Mucosa of rectum (tissue), 2 donors: ENCODE measurements at regions not wholly inside any gene's neighbourhood (a gene's known extent, or its start where the extent isn't known, plus 50 kb on each side); places are given as distances from the start of the nearest gene placed in this dataset.

ENCODE experiments used
- H3K27ac ChIP-seq, 2 donors: one replicate each; pipeline ENCODE4 v1.7.0; 2013; ENCODE audit warnings: inconsistent platforms in 2 of 2, low read depth in 2 of 2, low read length in 2 of 2
- H3K27me3 ChIP-seq, 2 donors: one replicate each; pipeline ENCODE4 v1.7.0; 2013; ENCODE audit warnings: low read length in 2 of 2; ENCODE audit not compliant: control insufficient read depth in 2 of 2, insufficient read depth in 2 of 2
- H3K36me3 ChIP-seq, 2 donors: one replicate each; pipeline ENCODE4 v1.7.0; 2013; ENCODE audit warnings: low read length in 2 of 2; ENCODE audit not compliant: control insufficient read depth in 2 of 2, insufficient read depth in 2 of 2
- H3K4me1 ChIP-seq, 2 donors: one replicate each; pipeline ENCODE4 v1.7.0; 2013; ENCODE audit warnings: low read length in 2 of 2, mild to moderate bottlenecking in 1 of 2; ENCODE audit not compliant: control insufficient read depth in 2 of 2, insufficient read depth in 2 of 2
- H3K4me3 ChIP-seq, 2 donors: one replicate each; pipeline ENCODE4 v1.7.0; 2013; ENCODE audit warnings: low read length in 2 of 2
- H3K9ac ChIP-seq, 2 donors: one replicate each; pipeline ENCODE4 v1.7.0; 2013; ENCODE audit warnings: low read length in 2 of 2, low read depth in 1 of 2, mild to moderate bottlenecking in 1 of 2
- H3K9me3 ChIP-seq, 2 donors: one replicate each; pipeline ENCODE4 v1.7.0; 2013; ENCODE audit warnings: low read length in 2 of 2; ENCODE audit not compliant: control insufficient read depth in 2 of 2
- donor health status: healthy.
- donor health status: Normal muscosa, but diverticular disease.

DNA sequence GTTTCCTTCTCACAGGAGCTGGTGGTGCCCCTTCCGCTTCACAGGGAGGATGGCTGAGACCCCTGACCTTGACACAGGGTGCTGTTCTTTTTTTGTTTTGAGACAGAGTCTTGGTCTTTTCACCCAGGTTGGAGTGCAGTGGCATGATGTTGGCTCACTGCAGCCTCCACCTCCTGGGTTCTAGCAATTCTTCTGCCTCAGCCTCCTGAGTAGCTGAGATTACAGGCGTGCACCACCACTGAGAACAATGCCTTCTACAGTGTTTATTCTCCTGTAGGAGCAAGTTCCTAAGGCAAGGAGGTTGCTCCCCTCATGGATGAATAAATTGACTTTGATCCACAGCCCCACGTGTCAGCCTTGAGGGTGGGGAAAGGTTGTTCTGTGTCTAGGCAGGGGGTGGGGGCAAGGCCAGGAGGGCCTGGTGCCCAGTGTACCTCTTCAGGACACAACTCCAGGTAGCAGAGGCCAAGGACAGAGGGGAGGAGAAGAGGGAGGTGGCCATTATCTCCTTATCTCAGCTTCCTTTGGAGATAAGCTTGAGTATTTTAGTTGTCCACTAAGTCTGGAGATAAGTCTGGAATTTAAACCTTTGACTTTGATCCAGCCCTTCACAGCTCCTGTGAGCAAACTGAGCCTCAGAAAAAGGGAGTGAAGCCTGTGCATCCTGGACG lies 159.4 kb downstream of the SEC14L1 start:
- Histone ChIP-seq H3K27ac (peak overlapping the region; percentile 48 to 58), H3K4me1 (peaks cover 7 to 32% of the 10 kb centered on the region in 2 donors), H3K36me3 (peaks cover 2% of the 10 kb centered on the region in 2 donors), H3K9ac (no peak overlapping the region), H3K9me3 (no peaks in the 10 kb centered on the region), H3K27me3 (no peaks in the 10 kb centered on the region), H3K4me3 (no peak overlapping the region)

DNA sequence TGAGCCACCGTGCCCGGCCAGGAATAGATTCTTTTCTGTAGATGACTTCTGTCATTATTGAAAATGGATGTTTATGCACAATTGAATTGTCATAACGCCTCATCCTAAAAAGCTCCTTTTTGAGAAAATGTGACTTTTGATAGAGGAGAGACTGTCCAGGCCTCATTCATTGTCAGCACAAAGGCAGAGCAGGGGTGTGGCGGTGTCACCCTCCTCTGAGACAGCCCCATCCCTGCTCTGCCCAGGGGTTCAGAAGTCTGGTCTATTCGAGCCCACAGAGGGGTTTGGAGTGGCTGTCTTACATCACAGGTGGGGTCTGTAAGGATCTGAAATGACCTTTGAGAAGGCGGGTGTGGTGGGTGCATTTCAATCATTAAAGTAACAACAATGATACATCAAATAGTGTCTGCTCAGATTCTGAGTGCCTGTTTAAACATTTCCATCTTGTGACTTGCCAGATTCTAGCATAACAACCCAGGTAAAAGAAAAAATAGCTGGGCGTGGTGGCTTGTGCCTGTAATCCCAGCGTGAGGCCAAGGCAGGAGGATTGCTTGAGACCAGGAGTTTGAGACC lies 161.0 kb downstream of the SEC14L1 start:
- Histone ChIP-seq H3K9ac (no peak overlapping the region), H3K27me3 (no peaks in the 10 kb centered on the region), H3K4me3 (no peak overlapping the region), H3K36me3 (peaks cover 0 to 2% of the 10 kb centered on the region in 2 donors), H3K27ac (peak overlapping the region; percentile 48 to 56), H3K4me1 (peaks cover 18 to 46% of the 10 kb centered on the region in 2 donors), H3K9me3 (no peaks in the 10 kb centered on the region)

DNA sequence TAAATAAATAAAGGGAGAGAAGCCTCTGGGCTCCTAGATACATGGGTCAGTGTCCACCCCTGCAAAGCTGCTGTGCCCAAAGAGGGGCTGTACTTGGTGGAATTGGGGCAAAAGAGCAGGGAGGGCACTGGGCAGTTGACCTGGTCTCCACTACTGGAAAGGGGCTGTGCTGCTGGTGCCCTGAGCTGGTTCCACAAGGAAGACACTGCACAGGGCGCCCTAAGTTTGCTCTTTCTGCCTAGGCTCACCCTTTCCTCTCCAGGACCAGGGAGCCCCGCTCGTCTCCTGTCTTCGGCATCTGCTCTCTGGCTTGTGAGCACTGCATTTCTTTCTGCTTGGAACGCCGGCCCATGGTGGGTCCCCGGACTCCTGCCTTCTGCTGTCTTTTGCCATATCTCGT lies 161.9 kb downstream of the SEC14L1 start:
- Histone ChIP-seq H3K27me3 (no peaks in the 10 kb centered on the region), H3K36me3 (peaks cover 0 to under 1% of the 10 kb centered on the region in 2 donors), H3K9ac (no peak overlapping the region), H3K4me1 (peaks cover 21 to 52% of the 10 kb centered on the region in 2 donors), H3K9me3 (no peaks in the 10 kb centered on the region), H3K4me3 (no peak overlapping the region), H3K27ac (peak overlapping the region in 1 of 2 donors; percentile 16)

DNA sequence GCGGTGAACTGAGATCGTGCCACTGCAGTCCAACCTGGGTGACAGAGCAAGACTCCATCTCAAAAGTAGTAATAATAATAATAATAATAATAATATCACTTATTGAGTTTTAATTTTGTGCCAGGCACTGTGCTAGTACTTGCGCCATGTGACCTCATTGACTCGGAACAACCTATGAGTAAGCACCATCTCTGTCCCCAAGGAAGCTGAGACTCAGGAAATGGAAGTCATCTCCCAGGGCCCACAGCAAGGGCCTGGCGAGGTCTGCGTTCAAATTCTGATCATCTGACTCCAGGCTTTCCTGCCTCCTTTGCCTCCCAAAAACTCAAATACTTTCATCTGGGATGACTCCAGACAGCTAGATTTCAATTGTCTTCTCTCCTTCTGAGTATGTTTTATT lies 162.9 kb downstream of the SEC14L1 start:
- no peaks in the 10 kb centered on the region for H3K9me3 ChIP-seq
- H3K4me3 ChIP-seq, result no peak overlapping the region
- H3K27ac ChIP-seq, result no peak overlapping the region
- peaks cover 0 to 1% of the 10 kb centered on the region in 2 donors for H3K36me3 ChIP-seq
- no peak overlapping the region for H3K9ac ChIP-seq
- H3K4me1 ChIP-seq, result peaks cover 21 to 54% of the 10 kb centered on the region in 2 donors
- H3K27me3 ChIP-seq, result no peaks in the 10 kb centered on the region

GRCh38 chr17:77304051-77304745 lies 163.4 kb downstream of the SEC14L1 start:
- H3K36me3 ChIP-seq, result peaks cover 0 to 4% of the 10 kb centered on the region in 2 donors
- no peak overlapping the region for H3K9ac ChIP-seq
- peaks cover 24 to 59% of the 10 kb centered on the region in 2 donors for H3K4me1 ChIP-seq
- no peaks in the 10 kb centered on the region for H3K27me3 ChIP-seq
- H3K4me3 ChIP-seq, result no peak overlapping the region
- H3K27ac ChIP-seq, result no peak overlapping the region
- H3K9me3 ChIP-seq, result no peaks in the 10 kb centered on the region

DNA sequence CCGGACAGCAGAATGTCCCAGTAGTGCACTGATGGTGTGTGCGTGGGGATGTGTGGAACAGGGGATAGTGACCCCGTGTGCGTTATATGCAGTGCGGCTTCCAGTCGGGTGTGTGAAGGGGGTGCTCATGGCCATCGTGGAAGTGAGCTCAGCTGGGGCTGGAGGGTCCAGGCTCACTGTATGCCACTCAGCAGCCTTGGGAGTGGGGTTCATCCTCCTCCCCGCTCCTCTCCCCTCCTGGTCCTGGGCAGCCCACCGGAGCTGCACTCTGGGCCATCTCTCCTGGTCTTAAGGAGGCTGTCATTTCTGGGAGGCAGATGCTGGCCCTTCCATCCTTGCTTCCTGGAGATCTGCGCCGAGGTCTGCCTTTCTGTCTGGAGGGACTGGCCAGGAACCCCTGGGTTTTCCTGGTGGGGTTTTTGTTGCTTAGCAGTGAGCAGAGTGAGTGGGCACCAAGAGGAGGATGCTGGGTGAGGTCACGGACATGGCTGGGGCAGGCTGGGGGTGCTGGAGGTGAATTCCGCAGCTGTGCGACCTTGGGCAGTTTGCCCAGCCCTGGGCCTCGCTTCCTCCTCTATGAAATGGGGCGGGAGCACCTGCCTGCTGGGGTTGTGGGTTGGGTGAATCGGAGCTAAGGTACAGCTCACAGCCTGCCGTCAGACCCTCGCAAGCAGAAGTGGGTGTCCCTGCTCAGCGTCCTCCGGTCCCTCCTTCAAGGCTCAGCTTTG lies 164.1 kb downstream of the SEC14L1 start:
- Histone ChIP-seq H3K27me3 (no peaks in the 10 kb centered on the region), H3K36me3 (peaks cover 0 to 4% of the 10 kb centered on the region in 2 donors), H3K27ac (peak overlapping the region in 1 of 2 donors; percentile 35), H3K4me3 (no peak overlapping the region), H3K9ac (no peak overlapping the region), H3K4me1 (peaks cover 24 to 58% of the 10 kb centered on the region in 2 donors), H3K9me3 (no peaks in the 10 kb centered on the region)

GRCh38 chr17:77306048-77306789 lies 165.4 kb downstream of the SEC14L1 start:
- Histone ChIP-seq H3K4me1 (peaks cover 24 to 56% of the 10 kb centered on the region in 2 donors), H3K27ac (peak overlapping the region in 1 of 2 donors; percentile 55), H3K27me3 (no peaks in the 10 kb centered on the region), H3K36me3 (peaks cover 0 to 4% of the 10 kb centered on the region in 2 donors), H3K9ac (peak overlapping the region in 1 of 2 donors; percentile 43), H3K9me3 (no peaks in the 10 kb centered on the region), H3K4me3 (no peak overlapping the region)

- H3K9ac ChIP-seq, result peak overlapping the region in 1 of 2 donors; percentile 40
- no peak overlapping the region for H3K4me3 ChIP-seq
- no peaks in the 10 kb centered on the region for H3K9me3 ChIP-seq
- no peaks in the 10 kb centered on the region for H3K27me3 ChIP-seq
- peak overlapping the region in 1 of 2 donors; percentile 55 for H3K27ac ChIP-seq
- peaks cover 0 to 4% of the 10 kb centered on the region in 2 donors for H3K36me3 ChIP-seq
- peaks cover 27 to 56% of the 10 kb centered on the region in 2 donors for H3K4me1 ChIP-seq
These were observed 166.2 kb downstream of the SEC14L1 start for GRCh38 chr17:77306790-77307478.
